ENCODE measurements at regions not wholly inside any gene's neighbourhood (a gene's known extent, or its start where the extent isn't known, plus 50 kb on each side); places are given as distances from the start of the nearest gene placed in this dataset.
"Not testable (repeated sequence)": the region's sequence is repeated elsewhere in the genome, so short reads cannot be mapped to it uniquely, and the experiment has no call there.

- H3K4me2 ChIP-seq (replicated peaks; ENCODE audit: low read depth, low read length, poor library complexity, severe bottlenecking); CTCF ChIA-PET; intact Hi-C loops (cut with micrococcal nuclease); ATAC-seq (ENCODE audit: low read depth); H3K27me3 Mint-ChIP-seq; POLR2A ChIA-PET; H3K36me3 ChIP-seq (replicated peaks in 1 of 2; ENCODE audit: control extremely low read depth in 1 of 2, control insufficient read depth in 1 of 2, extremely low read depth in 1 of 2, insufficient read depth in 2 of 2, low read length in 1 of 2); H3K79me2 ChIP-seq (ENCODE audit: control insufficient read depth, insufficient read depth, low read length); H3K9me3 ChIP-seq (ENCODE audit: control extremely low read depth in 1 of 3, control insufficient read depth in 2 of 3, insufficient read depth in 1 of 3, low read length in 2 of 3); H3K4me3 Mint-ChIP-seq; H3K27ac ChIP-seq (ENCODE audit: low read length in 2 of 2); H3K4me1 ChIP-seq (ENCODE audit: control insufficient read depth in 2 of 2, insufficient read depth in 2 of 2, low read length in 2 of 2); H3K27me3 ChIP-seq (replicated peaks in 1 of 4; ENCODE audit: control extremely low read depth in 1 of 4, control insufficient read depth in 3 of 4, insufficient read depth in 4 of 4, low read length in 3 of 4); H2AFZ ChIP-seq (ENCODE audit: insufficient read depth, low read depth, low read length, poor library complexity, severe bottlenecking); H3K27ac Mint-ChIP-seq; DNase-seq; H3K4me3 ChIP-seq (ENCODE audit: control extremely low read depth in 1 of 5, extremely low read depth in 1 of 5, insufficient read depth in 1 of 5, low read depth in 2 of 5, low read length in 4 of 5); H3K4me1 Mint-ChIP-seq; H4K20me1 ChIP-seq (ENCODE audit: control insufficient read depth, insufficient read depth, low read length, poor library complexity, severe bottlenecking); H3K9me3 Mint-ChIP-seq (ENCODE audit: insufficient read depth); H3K9ac ChIP-seq (ENCODE audit: low read length): not testable (repeated sequence)
- no CpG with 5 or more reads among the region's 2 CpGs for WGBS (ENCODE audit: insufficient coverage)
Observed at GRCh38 chr7:65582518-65583119, 209.0 kb downstream of the ZNF92 start.

- H3K27ac Mint-ChIP-seq; intact Hi-C loops (cut with micrococcal nuclease); H3K27ac ChIP-seq (ENCODE audit: low read length in 2 of 2); H2AFZ ChIP-seq (ENCODE audit: insufficient read depth, low read depth, low read length, poor library complexity, severe bottlenecking); H4K20me1 ChIP-seq (ENCODE audit: control insufficient read depth, insufficient read depth, low read length, poor library complexity, severe bottlenecking); H3K4me1 ChIP-seq (ENCODE audit: control insufficient read depth in 2 of 2, insufficient read depth in 2 of 2, low read length in 2 of 2); H3K9me3 Mint-ChIP-seq (ENCODE audit: insufficient read depth); H3K4me3 Mint-ChIP-seq; H3K4me3 ChIP-seq (ENCODE audit: control extremely low read depth in 1 of 5, extremely low read depth in 1 of 5, insufficient read depth in 1 of 5, low read depth in 2 of 5, low read length in 4 of 5); H3K9me3 ChIP-seq (ENCODE audit: control extremely low read depth in 1 of 3, control insufficient read depth in 2 of 3, insufficient read depth in 1 of 3, low read length in 2 of 3); H3K27me3 ChIP-seq (replicated peaks in 1 of 4; ENCODE audit: control extremely low read depth in 1 of 4, control insufficient read depth in 3 of 4, insufficient read depth in 4 of 4, low read length in 3 of 4); H3K36me3 ChIP-seq (replicated peaks in 1 of 2; ENCODE audit: control extremely low read depth in 1 of 2, control insufficient read depth in 1 of 2, extremely low read depth in 1 of 2, insufficient read depth in 2 of 2, low read length in 1 of 2); H3K79me2 ChIP-seq (ENCODE audit: control insufficient read depth, insufficient read depth, low read length); DNase-seq; H3K9ac ChIP-seq (ENCODE audit: low read length); ATAC-seq (ENCODE audit: low read depth); CTCF ChIA-PET; H3K4me2 ChIP-seq (replicated peaks; ENCODE audit: low read depth, low read length, poor library complexity, severe bottlenecking); H3K4me1 Mint-ChIP-seq; POLR2A ChIA-PET: not testable (repeated sequence)
- WGBS (ENCODE audit: insufficient coverage): no CpG with 5 or more reads among the region's 1 CpG
- peaks cover 55% of the 10 kb centered on the region for H3K27me3 Mint-ChIP-seq
Observed at GRCh38 chr7:65602495-65602894, 228.8 kb downstream of the ZNF92 start.

Measured in B cell (primary cell).